ENCODE measurements at regions not wholly inside any gene's neighbourhood (a gene's known extent, or its start where the extent isn't known, plus 50 kb on each side); places are given as distances from the start of the nearest gene placed in this dataset.

DNA sequence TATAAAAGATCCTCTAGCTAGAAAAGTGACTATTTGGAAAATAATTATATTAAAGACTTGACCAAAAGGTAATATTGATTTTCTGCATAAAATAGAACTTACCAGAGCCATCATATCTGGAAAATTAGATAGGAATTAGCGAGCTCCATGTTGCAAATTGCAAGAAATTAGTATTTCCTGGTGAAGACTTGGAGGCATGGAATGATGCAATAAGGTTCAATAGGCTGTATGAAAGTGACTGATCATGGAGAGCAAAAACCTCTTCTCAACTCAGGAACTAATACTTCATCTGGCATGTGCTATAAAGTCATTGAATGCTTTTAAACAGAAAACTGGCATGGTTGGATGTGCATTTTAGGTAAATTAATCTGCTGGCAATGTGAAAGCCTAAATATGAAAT is 66.3 kb upstream of the UFM1 start:
- DNase-seq, result no peak

DNA sequence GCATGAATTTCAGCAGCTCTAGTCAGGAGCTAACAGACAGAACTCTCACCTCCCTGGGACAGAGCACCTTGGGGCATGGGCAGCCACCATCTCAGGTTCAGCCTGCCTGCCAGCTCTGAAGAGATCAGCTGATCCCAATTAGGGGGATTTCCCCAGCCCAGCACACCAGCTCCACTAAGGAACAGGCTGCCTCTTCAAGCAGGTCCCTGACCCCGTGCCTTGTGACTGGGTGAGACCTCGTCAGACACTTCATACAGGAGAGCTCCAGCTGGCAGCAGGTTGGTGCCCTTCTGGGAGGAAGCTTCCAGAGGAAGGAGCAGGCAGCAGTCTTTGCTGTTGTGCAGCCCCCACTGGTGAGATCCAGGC is 84.5 kb upstream of the UFM1 start:
- DNase-seq, result no peak

DNA sequence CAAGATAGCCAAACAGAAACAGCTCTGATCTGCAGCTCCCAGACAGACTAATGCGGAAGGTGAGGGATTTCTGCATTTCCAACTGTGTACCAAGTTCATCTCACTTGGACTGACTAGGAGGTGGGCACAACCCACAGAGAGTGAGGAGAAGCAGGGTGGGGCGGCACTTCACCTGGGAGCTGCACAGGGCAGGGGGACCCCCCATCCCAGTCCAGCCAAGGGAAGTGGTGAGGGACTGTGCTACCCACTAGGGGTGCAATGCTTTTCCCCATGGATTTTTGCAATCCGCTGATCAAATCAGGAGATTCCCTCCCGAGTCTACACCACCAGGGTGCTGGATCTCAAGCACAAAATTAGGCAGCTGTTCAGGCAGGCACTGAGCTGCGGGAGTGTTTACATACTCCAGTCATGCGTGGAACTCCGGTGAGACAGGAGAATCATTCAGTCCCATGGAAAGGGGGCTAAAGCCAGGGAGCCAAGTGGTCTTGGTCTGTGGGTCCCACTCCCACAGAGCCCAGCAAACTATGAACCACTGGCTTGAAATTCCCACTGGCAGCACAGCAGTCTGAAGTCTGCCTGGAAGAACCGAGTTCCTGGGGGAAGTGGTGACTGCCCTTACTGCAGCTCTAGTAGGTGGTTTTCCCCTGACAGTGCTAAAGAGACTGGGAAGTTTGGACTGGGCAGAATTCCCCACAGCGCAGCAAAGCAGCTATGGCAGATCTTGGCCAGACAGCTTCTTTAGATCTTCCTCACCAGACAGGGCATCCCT is 85.1 kb upstream of the UFM1 start:
- no peak for DNase-seq

DNA sequence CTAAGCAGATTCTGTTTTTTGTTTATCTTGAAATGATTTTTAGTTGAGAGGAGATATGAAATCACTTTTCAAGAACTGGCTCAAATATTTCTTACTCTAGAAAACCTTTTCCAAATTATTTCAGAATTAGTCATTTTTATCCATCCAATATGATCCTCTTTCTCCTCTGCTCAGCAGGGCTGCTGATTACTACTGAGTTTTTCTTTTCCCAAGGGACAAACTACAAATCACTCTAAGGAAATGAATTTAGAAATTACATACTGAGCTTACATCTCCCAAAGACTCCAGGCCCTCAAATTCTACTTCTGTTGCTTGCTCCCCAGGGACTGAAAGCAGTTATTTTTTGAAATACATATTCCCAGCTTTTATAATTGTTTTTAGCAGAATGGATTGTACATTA is 87.4 kb upstream of the UFM1 start:
- no peak for DNase-seq

DNA sequence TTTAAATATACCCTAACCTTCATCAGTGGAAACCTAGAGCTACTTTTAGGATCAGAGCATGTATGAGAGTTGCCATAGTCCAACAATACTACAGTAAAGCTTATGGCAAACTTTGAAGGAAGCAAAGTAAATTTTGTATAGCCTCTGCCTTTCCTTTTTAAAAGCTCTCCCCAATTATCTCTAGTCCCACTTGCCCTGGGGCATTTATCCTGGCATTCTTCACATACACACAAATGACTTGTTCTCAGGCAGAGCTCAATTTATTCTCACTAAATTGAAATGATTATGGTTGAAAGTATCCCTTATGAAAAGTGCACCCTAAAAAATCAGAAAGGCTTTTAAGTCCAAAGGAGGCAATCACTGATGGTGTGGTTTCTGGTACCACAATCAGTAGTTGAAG is 94.1 kb upstream of the UFM1 start:
- no peak for DNase-seq

DNA sequence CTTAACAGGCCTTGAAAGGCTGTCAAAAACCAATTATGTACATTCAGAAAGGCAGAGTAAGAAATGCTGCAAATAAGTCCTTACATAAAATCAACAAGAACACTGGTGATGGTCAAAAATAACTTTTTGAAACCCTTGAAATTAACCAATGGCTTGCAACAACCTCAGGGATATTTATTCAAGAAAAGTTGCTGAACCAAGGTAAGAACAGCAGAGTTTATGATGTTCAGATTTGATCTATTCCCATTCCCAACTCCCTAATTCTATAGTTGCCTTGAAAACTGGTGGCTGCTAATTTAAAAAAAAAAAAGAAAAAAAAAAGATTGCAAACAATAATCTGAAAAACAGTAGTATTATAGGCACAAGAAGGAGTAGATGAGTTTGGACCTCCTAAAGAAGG is 109.8 kb upstream of the UFM1 start:
- DNase-seq, result no peak

DNA sequence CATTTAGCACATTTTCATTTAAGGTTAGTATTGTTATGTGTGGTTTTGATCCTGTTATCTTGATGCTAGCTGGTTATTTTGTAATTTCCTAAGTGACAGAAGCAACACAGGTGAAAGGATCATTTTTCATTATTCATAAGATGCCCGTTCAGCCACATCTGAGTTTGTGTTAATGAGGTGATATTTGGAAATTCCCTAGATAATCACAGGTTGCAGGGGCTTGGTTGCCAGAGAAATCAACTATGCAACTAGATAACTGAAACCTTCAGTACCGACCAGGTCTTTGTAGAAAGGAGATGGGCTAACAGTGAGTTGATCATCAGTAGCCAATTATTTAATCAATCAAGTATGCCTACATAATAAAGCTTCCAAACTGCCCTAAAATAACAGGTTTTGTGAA is 121.3 kb upstream of the UFM1 start:
- DNase-seq, result no peak

DNA sequence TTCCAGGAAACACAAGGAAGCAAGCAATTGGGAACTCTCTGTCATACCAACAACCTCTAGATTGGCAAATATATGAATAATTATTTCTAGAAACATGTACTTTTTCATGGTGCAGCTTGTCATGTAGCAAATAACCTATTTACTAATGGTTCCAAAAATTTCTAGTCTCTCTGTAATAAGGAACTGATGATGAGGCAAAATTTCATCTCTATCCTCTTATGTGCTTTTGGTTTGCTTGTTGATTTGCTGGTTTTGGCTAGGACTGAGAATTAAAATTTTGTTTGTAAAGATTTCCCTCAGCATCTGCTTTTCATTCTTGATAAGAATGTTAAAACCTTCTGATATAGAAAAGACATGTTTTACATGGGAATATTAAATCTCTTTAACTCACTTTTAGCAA is 123.2 kb upstream of the UFM1 start:
- no peak for DNase-seq

DNA sequence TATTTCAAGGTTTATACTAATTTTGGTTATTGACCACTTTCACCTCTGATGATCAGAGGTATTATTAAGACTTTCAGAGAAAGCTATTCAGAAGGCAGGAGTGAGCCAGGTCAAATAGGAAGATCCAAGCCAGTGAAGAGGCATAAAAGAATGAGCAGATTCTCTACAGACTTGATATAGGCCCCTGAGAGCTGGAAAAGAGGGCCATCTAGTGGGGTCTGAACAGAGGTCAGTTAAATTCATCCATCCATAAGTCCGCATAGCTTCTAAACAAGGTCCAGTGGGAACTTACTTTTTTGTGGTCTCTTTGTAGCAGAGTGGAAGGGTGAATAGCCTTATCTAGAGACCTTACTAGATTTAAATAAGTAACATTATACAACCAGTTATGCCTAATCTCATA is 126.6 kb upstream of the UFM1 start:
- DNase-seq, result peak in 1 of 2 experiments; percentile 2

DNA sequence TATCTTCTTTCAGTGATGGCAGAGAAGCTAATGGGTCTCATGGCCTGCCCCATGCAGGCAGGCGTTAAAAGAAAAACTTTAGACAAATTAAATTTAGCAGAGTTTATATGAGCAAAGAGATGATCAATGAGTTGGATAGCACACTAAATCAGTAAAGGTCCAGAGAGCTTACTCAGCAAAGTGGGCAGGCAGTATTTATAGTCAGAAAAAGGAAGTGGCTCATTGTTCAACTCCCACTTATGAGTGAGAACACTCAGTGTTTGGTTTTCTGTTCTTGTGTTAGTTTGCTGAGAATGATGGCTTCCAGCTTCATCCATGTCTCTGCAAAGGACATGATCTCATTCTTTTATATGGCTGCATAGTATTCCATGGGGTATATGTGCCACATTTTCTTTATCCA is 128.5 kb upstream of the UFM1 start:
- peak in 1 of 2 experiments; percentile 12 for DNase-seq

DNA sequence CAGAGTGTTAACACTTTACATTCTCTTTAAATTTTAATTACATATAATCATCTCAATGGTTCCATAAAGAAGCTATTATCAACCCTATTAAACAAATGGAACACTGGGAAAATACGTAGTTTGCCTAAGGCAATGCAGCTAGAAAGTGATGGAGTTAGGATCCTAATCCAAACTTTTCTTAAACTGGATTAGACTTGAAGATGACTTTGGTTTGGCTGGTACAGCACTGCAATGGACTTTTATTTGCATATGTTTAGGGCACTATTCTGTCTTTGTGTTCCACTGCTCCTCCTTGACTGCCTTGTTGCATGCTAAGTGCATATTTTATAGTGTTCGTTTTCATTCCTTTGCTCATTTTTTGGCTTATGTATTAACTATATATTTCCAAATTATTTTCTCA is 133.5 kb upstream of the UFM1 start:
- no peak for DNase-seq

DNA sequence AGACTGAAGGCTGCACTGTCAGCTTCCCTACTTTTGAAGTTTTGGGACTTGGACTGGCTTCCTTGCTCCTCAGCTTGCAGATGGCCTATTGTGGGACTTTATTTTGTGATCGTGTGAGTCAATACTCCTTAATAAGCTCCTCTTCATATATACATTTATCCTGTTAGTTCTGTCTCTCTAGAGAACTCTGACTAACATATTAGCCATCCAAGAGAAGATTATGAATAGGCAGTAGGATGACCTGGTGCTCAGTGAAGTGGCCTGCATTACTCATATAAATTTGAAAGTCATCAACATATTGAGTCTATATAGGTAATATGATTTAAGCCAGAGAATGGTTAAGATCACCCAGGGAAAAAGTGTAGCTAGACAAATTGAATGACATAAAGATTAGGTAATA is 136.3 kb upstream of the UFM1 start:
- no peak for DNase-seq

DNA sequence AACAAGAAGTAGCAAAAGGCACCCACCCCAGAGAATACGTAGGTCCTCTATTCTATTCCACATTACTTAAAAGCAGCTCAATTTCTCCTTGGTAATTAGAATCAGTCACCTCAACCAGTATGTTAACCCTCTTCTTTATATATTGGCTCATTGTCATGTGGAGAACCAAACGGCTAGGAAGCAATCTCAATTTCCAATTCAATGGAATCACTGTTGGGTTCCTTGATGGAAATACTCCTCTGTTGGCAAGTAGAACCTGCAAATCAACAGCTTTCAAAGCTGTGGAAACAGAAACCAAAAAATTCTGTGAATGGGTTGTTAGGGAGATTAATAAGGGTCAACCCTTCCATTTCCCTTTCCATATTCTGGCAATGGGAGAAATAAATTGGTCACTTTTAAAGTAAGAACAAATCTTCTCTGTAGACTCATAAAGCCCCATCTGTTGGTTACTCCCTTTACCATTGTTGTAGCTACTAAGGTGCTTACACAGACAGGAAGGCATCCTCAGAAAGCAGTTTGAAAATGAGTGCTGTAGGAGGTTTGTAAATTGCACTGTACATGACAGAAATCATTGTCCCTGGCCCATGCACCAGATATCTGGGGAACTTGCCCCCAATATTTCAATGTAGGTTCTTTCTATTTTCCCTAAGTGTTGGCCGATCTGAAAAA is 138.6 kb upstream of the UFM1 start:
- no peak for DNase-seq

DNA sequence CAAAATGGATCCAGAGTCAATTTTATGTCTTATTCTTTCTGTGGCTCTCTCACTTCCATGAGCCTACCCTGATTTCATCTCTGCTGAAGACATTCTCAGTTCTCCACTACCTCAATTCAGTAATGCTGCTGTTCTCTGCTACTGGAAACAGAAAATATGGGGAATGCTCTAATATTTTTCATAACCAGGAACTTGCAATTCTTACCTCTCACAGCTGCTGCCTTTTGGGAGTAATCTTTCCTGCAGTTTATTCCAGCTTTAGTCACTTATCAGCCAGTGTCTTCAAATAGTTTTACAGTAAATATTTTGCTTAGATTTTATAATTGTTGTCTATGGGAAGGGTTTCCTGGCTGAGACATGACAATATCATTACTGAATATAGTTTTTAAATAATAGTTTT is 145.1 kb upstream of the UFM1 start:
- no peak for DNase-seq

DNA sequence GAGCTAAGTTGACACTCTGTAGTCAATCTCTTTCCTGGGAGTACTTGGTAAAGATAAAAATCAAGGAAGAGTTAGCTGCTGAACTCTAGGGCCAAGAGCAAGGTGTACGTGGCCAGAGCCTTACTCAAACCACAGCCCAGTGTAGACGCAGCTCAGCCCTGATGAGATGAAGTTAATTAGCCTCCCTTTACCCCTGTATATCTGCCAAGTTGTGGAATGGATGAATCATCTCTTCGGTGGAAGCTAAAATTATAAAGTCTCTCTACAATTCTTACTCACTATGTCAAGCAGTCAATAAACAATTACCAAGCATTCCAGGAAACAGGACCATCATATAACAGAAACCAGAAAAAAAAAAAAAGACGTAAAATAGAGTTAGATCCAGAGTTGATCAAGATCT is 146.9 kb upstream of the UFM1 start:
- DNase-seq, result no peak

DNA sequence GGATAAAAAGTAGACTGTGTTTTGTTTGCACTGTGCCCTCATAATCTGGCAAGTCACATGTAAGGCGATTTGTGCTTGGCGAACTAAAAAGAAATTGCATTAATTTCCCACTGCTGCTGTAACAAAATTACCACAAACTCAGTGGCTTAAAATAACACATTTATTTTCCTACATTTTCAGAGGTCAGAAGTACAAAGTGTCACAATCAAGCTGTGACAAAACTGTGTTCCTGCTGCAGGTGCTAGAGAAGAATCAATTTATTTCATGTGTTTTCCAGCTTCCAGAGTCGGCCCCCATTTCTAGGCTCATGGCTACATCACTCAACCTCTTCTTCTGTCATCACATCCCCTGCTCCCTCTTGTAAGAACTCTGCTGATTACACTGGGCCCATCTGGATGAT is 158.6 kb upstream of the UFM1 start:
- no peak for DNase-seq

DNA sequence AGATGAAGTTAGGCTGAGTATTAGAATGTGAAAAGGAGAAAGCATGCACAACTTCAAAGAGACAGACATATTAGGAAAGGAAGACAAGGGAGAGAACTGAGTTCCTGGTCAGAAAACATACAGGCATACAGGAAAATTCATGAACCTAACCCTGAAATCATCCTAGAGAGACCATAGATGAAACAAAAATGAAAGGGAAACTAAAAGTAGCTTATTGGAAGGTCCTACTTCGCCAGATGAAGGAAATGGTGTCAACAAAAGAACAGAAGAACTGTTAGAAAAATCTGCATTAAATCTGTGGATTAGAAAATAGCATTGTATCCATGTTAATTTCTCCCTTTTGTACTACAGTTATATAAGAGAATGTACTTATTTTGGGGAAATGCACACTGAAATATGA is 169.0 kb upstream of the UFM1 start:
- DNase-seq, result no peak

DNA sequence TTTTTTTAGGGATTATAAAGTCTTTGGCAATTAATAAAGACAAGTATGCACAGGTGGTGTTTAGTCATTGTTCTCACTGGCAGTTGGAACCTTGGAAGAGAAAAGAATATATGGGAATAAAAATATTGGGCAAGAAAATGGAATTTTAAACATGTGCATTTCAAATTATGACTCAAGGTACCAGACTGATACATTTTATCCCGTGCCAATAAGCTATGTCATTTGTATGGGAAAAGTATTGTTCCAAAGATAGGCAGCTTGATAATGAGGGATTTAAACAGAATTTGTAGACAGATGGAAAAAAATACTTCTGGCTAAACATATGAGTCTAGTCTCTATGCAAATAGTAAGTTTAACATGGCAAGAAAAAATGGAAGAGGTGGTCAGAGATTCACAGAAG is 169.5 kb upstream of the UFM1 start:
- DNase-seq, result no peak

DNA sequence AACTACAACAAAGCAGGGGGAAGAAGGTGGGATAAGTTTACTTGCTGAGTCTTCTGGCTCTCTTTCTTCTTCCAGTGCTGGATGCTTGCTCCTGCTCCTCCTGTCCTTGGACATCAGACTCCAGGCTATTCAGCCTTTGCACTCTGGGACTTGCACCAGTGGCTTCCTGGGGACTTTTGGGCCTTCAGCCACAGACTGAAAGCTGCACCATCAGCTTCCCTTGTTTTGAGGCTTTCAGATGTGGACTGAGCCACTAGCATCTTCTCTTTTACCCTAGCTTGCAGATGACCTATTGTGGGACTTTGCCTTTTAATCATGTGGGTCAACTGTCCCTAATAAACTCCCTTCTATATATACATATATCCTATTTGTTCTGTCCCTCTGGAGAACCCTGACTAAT is 173.0 kb upstream of the UFM1 start:
- no peak for DNase-seq

DNA sequence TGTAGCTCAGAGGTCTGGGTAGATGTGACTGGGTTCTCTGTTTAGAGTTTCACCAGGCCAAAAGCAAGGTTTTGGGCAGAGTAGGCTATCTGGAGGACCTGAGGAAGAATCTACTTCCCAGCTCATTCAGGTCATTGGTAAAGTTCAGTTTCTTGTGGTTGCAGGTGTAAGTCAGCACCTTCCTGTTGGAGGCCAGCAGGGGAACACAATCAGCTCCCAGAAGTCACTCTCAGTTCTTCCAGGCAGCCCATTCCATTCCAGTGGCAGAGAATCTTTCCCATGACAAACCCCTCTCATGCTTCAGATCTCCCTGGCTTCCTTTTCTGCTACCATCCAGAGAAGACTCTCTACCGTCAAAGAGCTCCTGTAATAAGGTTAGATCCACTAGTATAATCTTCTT is 176.2 kb upstream of the UFM1 start:
- no peak for DNase-seq

DNA sequence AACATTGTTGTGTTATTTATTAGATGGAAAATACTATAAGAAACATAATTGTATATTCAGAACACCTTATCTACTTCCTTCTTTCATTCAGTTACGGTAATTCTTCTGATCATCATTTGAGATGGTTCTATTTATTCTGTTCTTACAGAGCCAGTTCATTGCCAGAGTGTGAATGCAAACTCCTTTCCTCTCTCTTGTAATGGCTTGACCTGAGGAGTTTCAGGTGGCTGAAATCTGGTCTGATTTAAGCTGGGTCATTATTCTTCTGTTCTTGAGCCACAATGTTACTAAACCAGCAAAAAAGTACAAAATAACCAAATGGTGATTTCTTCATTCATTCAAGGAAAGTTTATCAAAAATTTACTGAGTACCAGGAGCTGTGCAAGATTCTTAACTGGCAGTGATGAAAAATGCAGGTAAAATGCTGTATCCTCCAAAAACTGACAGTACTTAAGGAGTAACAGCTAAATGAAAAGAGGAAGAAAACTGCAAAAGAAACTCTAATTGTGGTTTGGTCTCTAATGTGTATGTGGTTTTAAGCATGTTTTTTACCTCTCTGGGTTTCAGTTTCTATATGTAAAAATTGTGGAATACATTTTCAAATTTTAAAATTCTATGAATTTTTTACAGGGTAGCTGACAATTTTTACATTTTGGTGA is 182.4 kb upstream of the UFM1 start:
- DNase-seq, result peak; percentile 13 to 33

DNA sequence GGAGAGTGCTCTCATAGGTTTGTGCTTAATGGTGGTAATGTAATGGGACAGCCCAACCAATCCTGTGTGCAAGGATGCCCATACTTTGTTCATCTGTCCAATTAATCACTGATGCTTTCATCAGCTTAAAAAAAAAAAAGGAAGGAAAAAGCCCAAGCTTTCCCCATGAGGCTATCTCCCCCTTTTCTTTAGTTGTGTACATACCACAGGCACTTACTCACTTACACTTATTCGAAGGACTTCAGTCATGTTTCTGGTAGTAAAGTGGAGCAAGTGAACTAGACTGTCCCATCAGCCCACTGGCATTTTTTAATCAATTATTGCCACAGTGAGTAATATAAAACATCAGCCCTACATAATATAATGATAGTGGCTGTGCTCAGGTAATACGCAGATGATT is 183.5 kb upstream of the UFM1 start:
- no peak for DNase-seq

DNA sequence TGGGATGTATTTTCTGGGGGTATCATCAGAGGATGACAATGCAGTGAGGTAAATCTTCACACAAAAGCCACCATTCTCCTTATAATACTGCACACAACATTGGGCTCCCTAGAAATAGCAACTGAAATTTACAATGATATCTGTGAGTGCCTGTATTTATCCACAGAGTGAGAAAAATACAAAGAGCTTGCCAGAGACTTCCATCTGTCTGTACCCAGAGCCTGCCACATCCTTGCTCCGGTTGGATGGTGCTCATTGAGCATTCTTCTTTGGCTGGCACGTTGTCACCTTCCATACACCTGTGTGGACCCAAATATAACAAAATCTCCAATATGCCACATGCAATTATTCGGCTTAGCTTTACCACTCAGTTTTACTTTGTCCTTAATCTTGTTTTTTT is 189.5 kb upstream of the UFM1 start:
- DNase-seq, result no peak

DNA sequence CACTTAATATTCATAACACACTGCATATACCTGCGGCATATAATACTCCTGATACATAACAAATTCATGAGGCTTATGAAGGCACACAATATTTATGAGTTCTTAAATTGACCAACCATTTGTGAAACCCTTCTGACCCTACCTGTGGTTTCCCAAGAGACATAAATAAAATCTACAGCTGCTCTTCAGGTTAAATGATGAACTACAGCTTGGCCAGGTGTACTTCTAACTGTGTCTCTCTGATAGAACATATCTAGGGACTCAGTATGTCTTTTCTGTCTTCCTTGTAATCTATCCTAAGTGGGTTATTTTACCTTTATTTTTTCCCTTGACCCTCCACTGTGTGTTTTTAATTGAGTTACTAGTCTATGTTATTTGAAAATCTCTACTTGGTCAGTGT is 189.9 kb upstream of the UFM1 start:
- DNase-seq, result no peak

DNA sequence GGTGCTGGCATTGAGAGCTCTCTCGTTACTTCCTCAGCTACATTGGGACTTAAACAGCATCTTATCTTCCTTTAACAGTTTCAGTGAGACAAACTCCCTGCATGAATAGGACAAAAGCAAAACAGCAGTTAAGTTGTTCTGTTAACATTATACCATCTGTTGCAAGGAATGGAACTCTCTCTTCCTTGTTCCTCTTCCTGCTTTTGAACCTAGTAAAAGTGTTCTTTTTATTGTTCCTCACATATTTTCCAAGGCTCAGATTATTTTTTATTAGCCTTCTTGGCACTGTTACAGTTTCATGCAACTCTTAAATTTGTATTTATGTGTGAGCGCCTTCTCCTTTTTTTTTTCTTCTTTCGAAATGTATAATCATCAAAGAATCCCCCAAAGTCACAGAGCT is 202.6 kb upstream of the UFM1 start:
- no peak for DNase-seq
